ENCODE measurements at regions not wholly inside any gene's neighbourhood (a gene's known extent, or its start where the extent isn't known, plus 50 kb on each side); places are given as distances from the start of the nearest gene placed in this dataset.

DNA sequence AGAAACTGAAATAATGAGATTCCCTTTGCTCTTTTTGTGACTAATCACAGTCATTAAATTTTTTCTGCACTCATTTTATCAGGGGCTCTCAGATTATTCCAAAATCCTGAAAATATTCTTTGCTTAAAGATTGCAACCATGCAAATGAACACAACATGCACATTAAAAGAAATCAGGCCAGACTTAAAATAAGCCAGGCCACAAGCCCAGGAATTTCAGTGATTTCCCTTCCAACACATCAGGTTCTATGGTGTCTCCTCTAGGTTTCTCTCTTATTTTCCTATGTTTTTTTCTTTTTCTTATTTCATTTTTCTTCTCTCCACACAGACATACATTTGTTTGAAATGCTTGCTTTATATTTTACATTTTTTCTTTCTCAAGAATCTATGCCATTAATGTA, 65.3 kb downstream of the NIBAN1 start:
- H3K4me1 ChIP-seq (ENCODE audit: low read depth, poor library complexity, severe bottlenecking), result no peaks in the 10 kb centered on the region
- H4K20me1 ChIP-seq (ENCODE audit: insufficient read depth), result no peaks in the 10 kb centered on the region
- H3K27ac ChIP-seq, result no peak overlapping the region
- TF ChIP-seq CTCF (conservative IDR thresholded peaks at IDR 0.05; ENCODE audit: low read depth, low read length), result no peak
- no peak overlapping the region for H2AFZ ChIP-seq (ENCODE audit: low read depth)
- no peak overlapping the region for H3K4me3 ChIP-seq (IDR thresholded peaks at IDR 0.05; ENCODE audit: insufficient read depth, low read depth, low read length)
- H3K79me2 ChIP-seq (ENCODE audit: insufficient read depth, low read depth), result no peaks in the 10 kb centered on the region; the same call in 1 of the 2 replicates
- H3K27me3 ChIP-seq (ENCODE audit: insufficient read depth, low read depth), result no peaks in the 10 kb centered on the region
- H3K4me2 ChIP-seq, result no peak overlapping the region
- no peak overlapping the region for H3K9ac ChIP-seq
- no peaks in the 10 kb centered on the region for H3K36me3 ChIP-seq (ENCODE audit: insufficient read depth)

DNA sequence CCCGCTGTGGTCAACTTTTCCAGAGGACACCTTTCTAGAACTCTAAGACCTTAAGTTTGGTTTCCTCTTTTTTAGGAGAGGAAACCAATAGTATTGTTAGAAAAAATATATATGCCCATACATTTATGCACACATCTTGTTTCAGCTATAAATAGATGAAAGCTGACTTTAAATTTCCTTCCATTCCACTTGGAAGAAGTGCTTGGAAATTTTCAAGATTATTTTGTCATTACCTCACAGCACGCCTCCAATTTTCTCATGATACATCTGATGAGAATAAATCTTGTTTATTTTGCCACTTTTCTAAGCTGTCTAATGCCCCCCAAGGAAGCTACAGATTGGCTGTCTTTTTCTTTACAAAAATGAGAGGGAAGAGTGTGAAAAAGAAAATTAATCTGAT, 65.8 kb downstream of the NIBAN1 start:
- H3K27ac ChIP-seq, result no peak overlapping the region
- no peaks in the 10 kb centered on the region for H3K36me3 ChIP-seq (ENCODE audit: insufficient read depth)
- no peaks in the 10 kb centered on the region; the same call in 1 of the 2 replicates for H3K79me2 ChIP-seq (ENCODE audit: insufficient read depth, low read depth)
- no peaks in the 10 kb centered on the region for H4K20me1 ChIP-seq (ENCODE audit: insufficient read depth)
- no peak overlapping the region for H2AFZ ChIP-seq (ENCODE audit: low read depth)
- TF ChIP-seq CTCF (conservative IDR thresholded peaks at IDR 0.05; ENCODE audit: low read depth, low read length), result no peak
- H3K4me2 ChIP-seq, result no peak overlapping the region
- no peak overlapping the region for H3K9ac ChIP-seq
- H3K4me3 ChIP-seq (IDR thresholded peaks at IDR 0.05; ENCODE audit: insufficient read depth, low read depth, low read length), result no peak overlapping the region
- no peaks in the 10 kb centered on the region for H3K4me1 ChIP-seq (ENCODE audit: low read depth, poor library complexity, severe bottlenecking)
- H3K27me3 ChIP-seq (ENCODE audit: insufficient read depth, low read depth), result no peaks in the 10 kb centered on the region

- H3K9ac ChIP-seq, result no peak overlapping the region
- no peaks in the 10 kb centered on the region; the same call in 1 of the 2 replicates for H3K79me2 ChIP-seq (ENCODE audit: insufficient read depth, low read depth)
- no peaks in the 10 kb centered on the region for H3K36me3 ChIP-seq (ENCODE audit: insufficient read depth)
- H3K4me1 ChIP-seq (ENCODE audit: low read depth, poor library complexity, severe bottlenecking), result no peaks in the 10 kb centered on the region
- no peak for TF ChIP-seq CTCF (conservative IDR thresholded peaks at IDR 0.05; ENCODE audit: low read depth, low read length)
- no peak overlapping the region for H2AFZ ChIP-seq (ENCODE audit: low read depth)
- H4K20me1 ChIP-seq (ENCODE audit: insufficient read depth), result no peaks in the 10 kb centered on the region
- H3K4me3 ChIP-seq (IDR thresholded peaks at IDR 0.05; ENCODE audit: insufficient read depth, low read depth, low read length), result no peak overlapping the region
- H3K4me2 ChIP-seq, result no peak overlapping the region
- H3K27ac ChIP-seq, result no peak overlapping the region
- no peaks in the 10 kb centered on the region for H3K27me3 ChIP-seq (ENCODE audit: insufficient read depth, low read depth)
Measured at GRCh38 chr1:184907500-184907899, 66.8 kb downstream of the NIBAN1 start.

GRCh38 chr1:184906761-184907160, 67.5 kb downstream of the NIBAN1 start:
- Histone ChIP-seq H4K20me1 (ENCODE audit: insufficient read depth) (no peaks in the 10 kb centered on the region), H3K4me1 (ENCODE audit: low read depth, poor library complexity, severe bottlenecking) (no peaks in the 10 kb centered on the region), H3K9ac (no peak overlapping the region), H2AFZ (ENCODE audit: low read depth) (no peak overlapping the region), H3K27me3 (ENCODE audit: insufficient read depth, low read depth) (no peaks in the 10 kb centered on the region), H3K79me2 (ENCODE audit: insufficient read depth, low read depth) (no peaks in the 10 kb centered on the region; the same call in 1 of the 2 replicates), H3K36me3 (ENCODE audit: insufficient read depth) (no peaks in the 10 kb centered on the region), H3K4me3 (IDR thresholded peaks at IDR 0.05; ENCODE audit: insufficient read depth, low read depth, low read length) (no peak overlapping the region), H3K27ac (no peak overlapping the region), H3K4me2 (no peak overlapping the region)
- TF ChIP-seq CTCF (conservative IDR thresholded peaks at IDR 0.05; ENCODE audit: low read depth, low read length), result no peak
